Activated CD4-positive, alpha-beta T cell treated with anti-CD3 and anti-CD28 coated beads, Interleukin-2, amount 50 U/mL, for 16 hours (primary cell): ENCODE measurements at regions not wholly inside any gene's neighbourhood (a gene's known extent, or its start where the extent isn't known, plus 50 kb on each side); places are given as distances from the start of the nearest gene placed in this dataset.

Source experiments
- DNase-seq: peaks from one replicate; pipeline ENCODE4 v3.0.0-alpha.2; 2020

DNA sequence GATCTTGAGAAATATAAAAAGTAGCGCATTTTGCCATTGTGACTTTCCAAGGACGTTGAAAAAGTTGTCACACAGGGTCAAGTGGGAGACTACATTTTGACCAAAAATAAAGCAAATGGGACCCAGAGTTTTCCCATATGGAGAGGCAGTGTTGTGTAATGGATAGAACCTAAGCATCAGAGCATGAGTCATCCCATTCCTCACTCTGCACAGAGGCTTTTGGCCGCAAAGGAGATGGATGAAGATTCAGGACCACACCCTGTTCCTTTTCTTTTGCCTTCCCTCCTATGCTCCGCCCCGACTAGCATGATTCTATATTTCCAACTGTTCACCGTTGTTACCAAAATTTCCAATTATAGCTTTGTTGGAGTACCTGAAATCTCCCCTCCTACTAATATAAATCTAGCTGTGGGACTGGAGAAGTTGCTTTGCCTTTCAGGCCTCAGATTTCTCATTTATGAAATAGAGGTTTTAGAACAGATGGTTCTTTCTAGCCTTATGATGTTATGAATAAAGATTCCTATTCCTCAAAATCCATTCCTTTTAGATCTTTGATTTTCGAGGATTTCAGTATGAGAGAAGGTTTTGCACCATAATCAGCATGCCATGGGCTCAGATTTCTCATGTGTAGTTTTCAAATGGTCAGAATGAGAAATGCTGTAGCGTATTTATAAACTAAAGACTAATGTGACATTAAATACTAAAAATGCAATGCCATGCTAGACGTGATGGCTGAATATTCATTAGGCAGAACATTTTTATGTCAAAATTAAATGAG, 921.9 kb upstream of the TENM4 start:
- no peak for DNase-seq

DNA sequence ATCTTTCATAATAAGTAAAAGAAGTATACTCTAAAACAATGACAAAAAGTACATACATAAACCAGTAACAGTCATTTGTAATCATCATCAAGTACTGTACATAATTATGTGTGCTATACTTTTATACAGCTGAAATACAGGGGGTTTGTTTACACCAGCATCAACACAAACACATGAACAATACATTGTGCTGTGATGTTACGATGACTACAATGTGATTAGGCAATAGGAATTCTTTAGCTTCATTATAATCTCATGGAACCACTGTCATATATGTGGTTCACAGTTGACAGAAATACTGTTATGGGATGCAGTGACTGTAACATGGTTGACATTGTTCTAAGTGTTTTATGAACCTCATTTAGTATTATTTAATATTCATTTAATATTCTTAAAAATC, 914.4 kb upstream of the TENM4 start:
- DNase-seq, result no peak

DNA sequence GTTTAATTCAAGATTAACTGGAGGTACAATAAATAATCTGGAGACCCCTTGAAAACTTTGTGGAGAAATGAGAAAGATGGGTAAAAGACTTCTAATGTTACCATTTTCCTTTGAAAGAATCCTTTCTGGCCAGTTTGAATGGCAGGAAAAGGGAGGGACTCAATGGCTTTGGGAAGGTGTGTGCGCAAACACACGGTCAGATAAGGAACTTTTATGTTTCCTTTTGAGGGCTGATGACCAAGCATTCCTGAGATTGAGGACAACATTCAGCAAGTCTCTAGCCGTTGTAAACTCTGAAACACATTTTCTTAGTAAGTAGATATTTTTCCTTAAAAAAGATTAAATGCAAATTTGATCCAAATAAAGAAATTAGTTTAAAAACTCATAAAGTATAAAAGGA, 909.7 kb upstream of the TENM4 start:
- DNase-seq, result no peak

DNA sequence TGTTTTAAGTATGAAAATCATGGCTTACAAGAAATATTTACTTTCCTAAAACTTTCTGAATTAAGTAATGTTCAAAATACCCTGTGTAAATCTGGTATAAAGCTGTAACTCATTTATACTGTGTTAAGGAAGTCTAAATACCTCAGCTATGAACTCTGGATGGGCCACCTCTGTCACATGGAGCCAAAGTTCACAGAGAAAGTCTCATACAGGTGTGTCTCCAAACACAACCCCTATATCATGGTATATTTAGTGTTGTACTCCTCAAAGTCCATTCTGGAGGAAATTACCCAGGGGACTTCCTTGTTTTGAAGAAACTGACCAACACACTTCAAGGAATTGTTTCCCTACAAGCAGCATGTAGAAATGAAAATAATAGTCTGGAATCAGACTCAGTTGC, 909.2 kb upstream of the TENM4 start:
- DNase-seq, result no peak

DNA sequence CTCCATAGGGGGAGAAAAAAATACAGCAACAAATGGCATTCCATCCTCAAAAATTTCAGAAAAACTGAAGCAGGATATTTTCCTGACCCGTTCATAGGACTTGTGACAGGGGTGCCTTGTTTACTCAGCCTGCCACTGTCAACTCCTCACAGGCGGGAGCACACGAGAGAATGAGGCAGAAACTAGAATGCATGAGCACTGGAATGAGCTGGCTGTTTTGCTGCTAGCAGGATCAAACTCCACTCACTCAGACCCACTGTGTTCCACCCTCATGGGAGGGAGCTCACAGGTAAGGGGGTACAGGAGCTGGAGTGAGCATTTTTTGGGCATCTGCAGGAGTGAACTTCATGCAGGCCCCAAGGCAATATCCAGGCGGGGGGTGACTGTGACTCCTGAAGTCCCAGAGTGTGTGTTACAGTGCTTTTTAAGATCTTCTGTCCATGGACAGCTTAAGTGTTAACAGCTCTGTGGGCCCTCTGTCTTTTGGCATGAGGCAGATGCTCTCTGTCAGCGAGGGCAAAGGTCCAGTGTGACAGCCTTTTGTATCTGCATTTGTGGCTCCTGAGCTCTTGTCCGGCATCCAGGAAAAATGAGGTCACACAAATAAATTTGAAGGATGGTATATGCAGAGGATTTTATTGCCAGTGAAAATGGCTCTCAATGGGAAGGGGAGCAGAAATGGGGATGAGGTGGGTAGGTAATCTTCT, 905.7 kb upstream of the TENM4 start:
- DNase-seq, result no peak

DNA sequence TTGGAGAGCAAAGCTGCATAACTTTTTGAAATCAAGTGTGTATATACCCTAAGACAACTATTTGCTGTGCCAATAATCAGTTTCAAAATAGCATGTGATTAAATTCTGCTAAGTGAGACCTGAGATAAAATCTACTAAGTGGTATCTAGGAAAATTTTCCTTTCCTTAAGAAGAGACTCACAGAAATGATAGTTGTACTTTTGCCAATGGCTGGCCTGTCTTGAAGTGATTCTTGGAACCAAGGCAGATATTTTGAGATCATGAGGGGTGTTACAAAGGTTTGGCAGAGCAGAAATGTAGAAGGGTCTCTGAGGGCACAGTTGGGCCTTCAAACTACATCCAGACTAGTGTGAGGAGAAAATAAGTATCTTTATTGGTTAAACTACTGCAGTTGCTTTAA, 902.6 kb upstream of the TENM4 start:
- no peak for DNase-seq

DNA sequence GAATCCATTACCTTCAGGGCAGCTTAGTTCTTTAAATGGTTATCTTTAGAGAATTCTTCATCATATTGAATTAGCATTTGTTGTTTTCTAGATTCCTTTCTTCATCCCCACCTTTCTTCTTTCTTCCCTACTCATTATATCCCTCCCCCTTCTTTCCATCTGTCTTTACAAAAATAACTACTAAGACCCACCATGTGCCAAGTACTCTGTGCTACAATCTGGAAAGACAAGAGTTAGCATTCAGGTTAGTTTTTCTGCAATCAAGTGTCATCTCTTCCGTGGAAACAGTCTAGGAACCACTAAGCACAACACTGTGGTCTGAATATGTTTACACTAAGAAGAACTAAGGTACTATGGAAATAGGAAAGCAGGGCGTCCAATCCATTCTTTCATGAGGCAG, 897.4 kb upstream of the TENM4 start:
- no peak for DNase-seq

DNA sequence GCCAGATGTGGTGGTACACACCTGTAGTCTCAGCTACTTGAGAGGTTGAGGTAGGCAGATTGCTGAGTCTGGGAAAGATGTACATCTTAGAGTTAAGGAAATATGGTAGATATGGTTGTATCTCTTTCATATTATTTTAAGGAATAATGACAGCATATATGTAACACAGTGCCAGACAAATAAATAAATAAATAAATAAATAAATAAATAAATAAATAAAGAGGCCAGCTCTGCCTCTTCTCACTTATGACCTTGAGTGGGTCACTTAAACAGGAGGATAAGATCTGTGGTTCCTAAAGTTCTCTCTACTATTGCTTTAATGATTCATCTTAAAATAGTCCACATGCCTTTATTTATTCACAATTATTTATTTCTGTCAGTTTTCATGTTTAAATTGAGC, 890.9 kb upstream of the TENM4 start:
- DNase-seq, result no peak

DNA sequence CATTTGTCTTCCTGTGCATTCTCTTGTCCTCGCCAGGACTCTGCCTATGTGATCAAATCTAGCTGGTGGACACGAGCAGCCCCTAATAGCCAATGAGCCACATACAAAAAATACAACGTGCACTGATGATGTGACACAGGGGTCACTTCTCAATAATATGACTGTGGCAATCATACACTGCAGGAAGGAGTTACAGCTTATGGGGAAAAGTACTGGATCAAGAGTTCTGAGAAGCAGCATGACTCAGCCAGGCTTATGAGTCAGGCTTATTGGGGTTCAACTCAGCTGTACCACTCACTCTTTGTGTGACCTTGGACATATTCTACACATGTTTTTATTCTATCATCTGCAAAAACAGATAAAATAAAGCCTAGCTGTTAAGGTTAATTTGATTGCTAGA, 889.4 kb upstream of the TENM4 start:
- no peak for DNase-seq

DNA sequence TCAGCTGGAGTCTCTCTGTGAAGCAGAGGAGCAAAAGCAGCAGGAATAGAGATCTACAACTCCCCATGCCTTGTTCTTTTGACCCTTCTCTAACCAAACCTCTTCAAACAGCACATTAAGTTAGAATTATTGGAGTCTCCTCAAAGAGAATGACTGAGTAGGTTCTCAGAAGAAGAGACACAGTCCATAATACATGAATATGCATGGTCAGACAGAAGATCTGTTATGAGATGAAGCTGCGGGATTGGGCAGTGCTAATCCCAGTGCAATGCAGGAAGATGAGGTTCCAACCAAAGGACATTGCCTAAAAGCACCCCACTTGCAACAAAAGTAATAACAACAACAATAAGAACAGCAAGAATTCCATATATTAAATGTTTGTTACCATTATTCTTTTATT, 887.9 kb upstream of the TENM4 start:
- DNase-seq, result no peak

DNA sequence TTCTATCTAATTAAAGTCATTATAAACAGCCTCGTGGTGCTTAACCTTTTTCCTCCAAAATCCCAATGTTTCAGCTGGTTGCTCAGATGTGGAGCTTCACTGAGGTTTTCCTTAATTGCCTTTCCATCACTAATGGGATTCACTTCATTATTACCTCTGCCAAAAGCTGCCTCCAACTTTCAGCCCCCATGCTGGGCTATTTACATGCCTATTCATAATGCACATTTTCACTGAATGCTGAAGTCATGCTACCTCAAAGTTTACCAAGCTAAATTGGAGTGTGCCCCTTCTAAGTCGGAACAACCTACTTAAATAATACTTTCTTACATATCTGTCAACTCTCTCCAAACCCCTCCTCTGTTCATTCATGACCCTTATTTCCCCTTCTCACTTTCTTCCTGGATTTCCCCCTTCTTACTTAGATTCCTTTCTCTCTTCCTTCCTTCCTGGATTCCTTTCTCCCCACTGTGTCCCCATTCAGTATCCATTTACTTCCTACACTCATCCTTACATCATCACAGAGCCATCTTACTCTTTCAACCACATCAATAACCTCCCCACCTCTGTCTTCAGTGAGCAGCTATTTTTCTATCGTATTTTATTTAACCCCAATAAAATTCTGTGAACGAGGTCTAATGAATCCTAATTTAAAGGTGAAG, 887.3 kb upstream of the TENM4 start:
- no peak for DNase-seq

DNA sequence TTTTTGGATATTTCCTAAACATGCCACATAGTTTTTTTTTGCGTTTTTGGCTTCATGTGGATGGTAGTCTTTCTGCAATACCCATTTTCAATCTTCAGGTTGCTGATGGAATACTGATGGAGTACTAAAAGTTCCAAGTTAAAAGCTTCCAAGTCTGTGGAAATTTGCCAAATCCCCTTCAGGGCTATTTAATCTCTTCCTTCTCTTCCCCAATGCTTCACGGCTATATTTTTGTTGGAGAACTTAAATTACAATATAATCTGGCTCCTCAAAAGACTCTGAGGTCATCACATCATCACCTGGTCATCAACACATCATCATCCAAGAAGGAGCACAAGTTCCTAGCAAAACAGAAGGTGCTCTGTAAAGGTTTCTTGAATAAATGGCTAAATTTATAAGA, 881.0 kb upstream of the TENM4 start:
- DNase-seq, result no peak

DNA sequence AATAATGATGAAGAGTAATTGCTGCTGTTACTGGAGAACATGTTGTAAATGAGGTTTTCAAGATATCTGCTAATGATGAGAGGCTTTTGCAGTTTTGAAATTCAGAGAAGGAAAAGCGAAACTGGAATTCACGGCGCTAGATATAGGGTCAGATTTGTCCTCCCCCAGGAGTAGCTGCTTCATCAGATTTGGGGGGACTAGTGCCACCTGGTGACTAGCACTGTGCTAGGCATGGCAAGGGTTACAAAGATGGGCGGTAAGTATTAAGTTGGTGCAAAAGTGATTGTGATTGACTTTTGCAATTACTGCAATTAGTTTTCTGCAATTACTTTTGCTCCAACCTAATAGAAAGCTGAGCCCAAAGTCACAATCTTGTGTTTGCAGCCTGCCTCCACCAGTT, 879.9 kb upstream of the TENM4 start:
- DNase-seq, result no peak

DNA sequence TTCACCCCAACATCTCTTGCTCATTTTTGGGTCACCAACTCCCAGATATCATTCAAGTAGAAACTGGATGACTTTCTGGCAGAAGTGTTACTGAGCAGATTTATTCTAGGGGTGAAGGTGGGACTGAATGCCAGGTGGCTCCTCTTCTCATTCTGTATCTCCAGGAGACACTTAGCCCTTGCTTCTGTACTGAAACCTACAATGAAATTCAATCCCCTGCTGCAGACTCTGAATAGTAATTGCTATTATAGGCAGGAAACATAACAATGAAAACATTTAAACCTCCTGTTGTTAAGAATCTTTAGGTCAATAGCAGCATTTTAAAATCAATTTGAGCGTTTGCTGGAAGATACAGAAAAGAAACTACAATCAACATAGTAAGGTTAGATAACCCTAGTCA, 879.4 kb upstream of the TENM4 start:
- DNase-seq, result no peak

DNA sequence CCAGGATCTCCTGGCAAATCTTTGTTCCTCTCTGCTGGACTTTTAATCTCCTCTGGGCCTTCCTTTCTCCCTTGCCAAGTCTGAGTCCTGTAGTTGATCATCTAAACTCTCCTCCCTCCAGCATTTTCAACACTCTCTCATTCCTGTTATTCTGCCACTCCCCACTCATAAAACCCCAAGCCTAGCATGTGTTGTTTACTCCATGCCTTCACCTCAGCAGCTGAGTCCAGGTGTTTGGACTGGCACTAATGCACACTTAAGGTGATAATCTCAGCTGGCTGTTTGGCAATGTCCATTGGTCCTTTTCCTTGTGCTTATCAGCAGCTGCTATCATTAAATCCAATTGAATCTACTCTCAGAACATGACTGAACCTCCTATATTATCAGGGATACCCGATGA, 876.8 kb upstream of the TENM4 start:
- DNase-seq, result no peak

DNA sequence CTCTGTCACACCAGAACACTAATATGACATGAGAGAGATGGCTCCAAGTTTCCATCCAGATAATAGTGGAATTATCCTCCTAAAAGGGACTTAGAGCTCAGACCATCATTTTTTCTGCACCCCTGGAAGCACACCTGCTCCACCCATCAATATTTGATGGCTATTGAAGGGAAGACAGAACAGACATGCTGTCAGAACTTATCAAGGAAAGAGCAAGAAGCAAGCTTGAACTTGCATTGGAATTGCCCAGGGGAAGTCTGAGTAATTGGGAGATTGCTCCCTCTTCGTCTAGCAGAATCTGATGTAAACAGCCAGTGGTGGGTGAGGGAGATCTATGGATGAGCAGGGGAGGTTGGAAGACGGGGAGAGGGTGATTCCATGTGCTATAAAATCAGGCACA, 874.4 kb upstream of the TENM4 start:
- DNase-seq, result no peak

DNA sequence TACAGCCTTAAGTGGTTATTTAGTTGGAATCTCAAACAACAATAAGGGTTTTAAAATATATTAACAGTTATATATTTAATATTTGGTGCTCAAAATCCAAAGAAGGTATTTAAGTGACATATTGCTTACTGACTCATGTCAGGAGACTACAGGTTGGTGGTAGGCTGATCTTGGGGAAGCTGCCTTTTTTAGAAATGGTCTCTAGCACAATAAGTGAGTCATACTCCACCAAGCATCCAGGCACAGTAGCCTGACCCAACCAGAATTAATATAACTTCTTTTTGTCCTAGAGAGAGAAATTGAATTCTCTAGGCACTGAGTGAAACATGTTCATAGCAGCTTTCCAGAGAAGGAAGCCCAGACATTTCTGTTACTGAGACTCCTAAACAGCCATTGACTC, 868.5 kb upstream of the TENM4 start:
- DNase-seq, result no peak

DNA sequence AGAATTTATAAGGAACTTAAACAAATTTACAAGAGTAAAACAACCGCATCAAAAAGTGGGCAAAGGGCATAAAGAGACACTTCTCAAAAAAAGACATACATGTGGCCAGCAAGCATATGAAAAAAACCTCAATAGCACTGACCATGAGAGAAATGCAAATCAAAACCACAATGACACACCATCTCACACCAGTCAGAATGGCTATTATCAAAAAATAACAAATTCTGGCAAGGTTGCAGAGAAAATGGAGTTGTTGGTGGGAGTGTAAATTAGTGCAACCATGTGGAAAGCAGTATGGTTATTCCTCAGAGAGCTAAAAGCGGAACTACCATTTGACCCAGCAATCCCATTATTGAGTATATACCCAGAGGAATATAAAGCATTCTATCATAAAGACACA, 866.8 kb upstream of the TENM4 start:
- DNase-seq, result no peak

DNA sequence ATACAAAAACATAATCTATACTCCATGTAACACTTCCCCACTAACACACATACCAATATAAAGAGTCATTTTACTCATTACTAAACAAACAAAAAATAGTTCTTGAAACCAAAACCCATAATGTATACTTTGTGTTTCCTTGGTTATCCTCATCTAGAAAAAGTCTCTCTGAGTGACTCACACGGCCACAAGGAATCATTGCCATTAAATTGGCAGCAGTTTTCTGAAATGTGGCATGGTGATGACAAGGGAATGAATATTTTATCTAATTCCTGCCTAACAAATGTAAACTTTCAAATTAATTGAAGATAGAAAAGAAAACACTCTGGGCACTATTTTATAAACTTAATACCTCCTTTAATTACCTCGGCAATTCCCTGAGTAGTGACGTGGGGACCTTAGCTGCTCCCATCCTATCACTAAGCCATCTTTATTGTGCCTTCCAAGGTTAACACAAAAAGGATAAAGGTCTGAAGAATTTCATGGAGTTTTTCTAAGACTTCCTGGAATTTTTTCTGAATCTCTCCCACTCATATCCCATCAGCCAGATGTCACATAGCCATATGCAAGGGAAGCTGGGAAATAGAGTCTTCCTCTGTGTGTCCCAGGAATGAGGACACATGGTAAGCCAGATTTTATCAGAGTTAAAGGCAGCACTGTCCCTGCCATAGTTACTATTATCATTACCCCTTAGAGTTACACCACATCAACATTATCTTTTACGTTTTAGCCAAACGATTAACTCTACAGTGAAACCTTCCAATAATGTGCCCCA, 857.2 kb upstream of the TENM4 start:
- DNase-seq, result no peak

DNA sequence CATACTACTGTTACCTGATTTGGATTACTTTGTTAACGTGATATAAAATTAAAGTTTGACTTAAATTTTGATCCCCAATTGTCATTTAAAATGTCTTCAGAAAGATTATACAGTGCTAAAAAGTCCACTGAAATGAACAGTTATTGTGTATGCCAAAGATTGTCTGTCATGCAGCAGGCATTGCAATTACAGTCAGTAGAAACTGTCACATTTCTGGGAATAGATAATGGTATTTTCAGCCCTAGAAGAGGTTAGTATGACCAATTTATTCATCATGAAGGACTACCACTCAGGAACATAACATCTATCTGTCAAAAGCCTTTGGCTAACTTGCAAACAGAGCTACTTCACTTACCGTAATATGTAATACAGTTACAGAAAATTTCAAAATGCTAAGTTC, 852.5 kb upstream of the TENM4 start:
- DNase-seq, result no peak

DNA sequence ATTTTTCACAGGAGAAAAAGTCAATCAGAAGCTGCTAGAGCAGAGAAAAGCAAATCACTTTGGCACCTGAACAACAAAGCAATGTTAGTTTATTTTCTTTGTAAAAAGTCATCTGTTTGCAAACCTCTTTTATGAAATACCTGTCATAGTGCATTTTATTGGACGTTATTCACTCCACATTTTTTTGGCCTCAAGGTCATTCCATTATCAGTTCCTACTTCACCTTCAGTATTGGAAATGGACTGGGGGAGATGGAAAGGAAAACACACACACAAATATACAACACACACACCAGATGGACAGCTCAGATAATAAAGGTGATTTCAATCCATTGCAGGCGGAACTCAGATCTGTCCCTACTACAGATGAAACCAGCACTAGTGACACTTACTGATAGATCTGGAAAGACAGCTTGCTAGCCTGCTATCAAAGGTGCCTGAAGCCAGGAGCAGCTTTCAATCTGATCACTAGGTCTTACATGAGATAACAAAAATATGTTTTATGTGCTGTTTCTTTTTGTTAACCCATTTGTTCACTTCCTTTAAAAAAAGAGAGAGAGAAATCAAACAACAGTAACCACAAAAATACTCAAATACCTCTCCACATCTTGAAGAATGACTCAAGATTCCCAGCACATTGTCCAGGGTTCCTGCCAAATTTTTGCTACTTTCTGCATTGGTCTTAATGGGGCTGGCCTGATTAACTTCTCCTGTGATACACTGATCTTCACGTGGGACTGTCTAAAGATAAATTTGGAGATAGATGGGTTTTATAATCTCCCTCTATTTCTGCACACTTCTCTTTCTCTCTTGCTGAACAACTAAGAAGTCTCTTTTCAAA, 844.3 kb upstream of the TENM4 start:
- no peak for DNase-seq

DNA sequence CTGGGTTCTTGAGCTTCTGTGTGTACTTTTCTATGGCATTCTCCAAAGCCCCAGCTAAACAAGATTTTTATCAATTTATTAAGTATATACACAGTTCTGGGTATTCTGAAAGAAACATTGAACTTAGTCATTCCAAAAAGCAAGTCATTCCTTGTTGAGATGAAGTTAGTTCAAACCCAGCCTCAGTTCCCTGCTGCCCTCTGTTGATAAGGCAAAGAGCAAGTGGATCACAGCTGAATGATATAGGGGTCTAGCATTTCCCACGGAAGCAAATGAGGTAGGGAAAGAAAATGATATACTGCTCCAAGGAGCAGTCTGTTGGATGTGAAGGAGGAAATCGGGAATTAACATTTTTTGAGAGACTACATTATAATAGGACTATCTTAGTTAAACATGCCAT, 841.8 kb upstream of the TENM4 start:
- DNase-seq, result no peak

DNA sequence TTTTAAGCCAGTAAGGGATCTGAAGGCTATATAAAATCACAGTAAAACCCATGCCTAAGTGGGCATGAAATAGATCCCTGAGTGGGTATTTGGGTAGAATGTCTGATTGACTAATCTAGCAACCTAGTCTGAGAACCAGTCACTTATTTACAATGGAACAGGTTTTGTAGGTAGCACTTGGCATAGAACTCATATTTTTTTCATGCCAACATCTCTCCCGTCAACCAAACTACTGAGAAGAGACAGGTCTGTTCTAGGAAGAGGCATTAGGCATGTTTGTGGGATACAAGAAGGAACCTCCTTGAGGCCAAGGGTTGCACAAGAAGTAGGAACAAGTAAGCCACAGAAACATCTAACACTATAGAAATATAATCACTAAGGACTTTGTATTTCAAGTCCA, 840.4 kb upstream of the TENM4 start:
- no peak for DNase-seq
